GM10266 (cell line): ENCODE measurements at regions not wholly inside any gene's neighbourhood (a gene's known extent, or its start where the extent isn't known, plus 50 kb on each side); places are given as distances from the start of the nearest gene placed in this dataset.

Experiments used
- DNase-seq: peaks from one replicate; pipeline ENCODE4 v3.0.0; 2012; ENCODE audit errors: extremely low spot score
- CTCF ChIP-seq: IDR thresholded peaks from 2 replicates; pipeline ENCODE4 v1.5.1; 2012; ENCODE audit warnings: mild to moderate bottlenecking, low read depth; ENCODE audit not compliant: control insufficient read depth, insufficient read depth; ENCODE audit errors: missing control alignments

DNA sequence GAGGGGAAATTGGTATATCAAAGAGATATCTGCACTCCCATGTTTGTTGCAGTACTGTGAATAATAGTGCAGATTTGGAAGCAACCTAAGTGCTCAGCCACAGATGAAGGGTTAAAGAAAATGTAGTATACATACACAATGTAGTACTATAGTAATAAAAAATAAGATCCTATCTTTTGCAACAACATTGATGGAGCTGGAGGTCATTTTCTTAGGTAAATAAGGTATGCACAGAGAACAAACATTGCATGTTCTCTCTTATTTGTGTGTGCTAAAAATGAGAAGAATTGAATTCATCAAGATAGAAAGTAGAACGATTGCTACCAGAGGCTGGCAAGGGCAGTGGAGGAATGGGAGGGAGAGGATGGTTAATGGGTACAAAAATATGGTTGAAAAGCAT lies 117.9 kb upstream of the TRAM1L1 start:
- no peak for DNase-seq
- no peak for TF ChIP-seq CTCF

GRCh38 chr4:117210551-117210950 lies 125.2 kb upstream of the TRAM1L1 start:
- no peak for TF ChIP-seq CTCF
- DNase-seq, result no peak

- no peak for TF ChIP-seq CTCF
Observed at GRCh38 chr4:117224256-117224655, 138.9 kb upstream of the TRAM1L1 start.

GRCh38 chr4:117225471-117225870 lies 140.1 kb upstream of the TRAM1L1 start:
- DNase-seq, result no peak

More at GRCh38 chr4:117224256-117224655, 138.9 kb upstream of the TRAM1L1 start:
- no peak for DNase-seq

DNA sequence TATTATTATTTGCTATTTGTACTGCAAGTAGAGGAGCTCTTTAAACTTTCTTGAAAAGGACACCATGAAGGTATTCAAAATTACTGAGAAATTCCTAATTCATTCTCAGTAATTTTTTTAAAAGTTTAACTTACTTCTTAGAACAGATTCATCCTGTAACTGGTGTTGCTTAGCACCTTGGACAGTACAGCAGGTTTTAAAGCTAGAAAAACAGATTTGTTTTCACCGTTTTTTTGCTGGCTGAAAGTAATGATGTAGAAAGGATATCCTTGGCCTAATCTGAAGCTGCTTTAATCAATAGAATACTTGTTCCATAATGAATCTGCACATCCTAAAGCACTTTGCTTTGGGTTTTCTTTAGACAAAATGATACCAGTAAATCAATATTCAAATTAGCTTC lies 142.5 kb upstream of the TRAM1L1 start:
- no peak for DNase-seq
- no peak for TF ChIP-seq CTCF

More at GRCh38 chr4:117225471-117225870, 140.1 kb upstream of the TRAM1L1 start:
- no peak for TF ChIP-seq CTCF

DNA sequence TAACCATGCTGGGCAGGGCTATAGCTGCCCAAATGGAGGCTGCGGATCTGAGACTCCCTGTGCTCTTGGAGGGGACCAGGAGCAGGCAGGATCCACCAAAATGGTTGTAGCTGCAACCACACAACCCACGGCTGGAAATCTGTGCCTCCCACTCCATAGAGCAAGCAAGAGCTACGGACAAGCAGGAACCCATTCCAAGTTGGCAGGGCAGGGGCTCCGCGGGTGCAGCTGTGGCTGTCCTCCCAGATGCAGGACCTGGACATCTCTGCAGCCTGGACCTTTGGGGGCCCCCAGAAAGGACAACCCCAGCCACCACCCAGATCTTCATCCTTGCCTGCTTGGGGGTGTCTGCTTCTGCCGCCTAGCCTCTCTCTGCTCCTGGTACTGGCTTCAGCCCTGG lies 154.1 kb upstream of the TRAM1L1 start:
- no peak for DNase-seq
- TF ChIP-seq CTCF, result no peak

DNA sequence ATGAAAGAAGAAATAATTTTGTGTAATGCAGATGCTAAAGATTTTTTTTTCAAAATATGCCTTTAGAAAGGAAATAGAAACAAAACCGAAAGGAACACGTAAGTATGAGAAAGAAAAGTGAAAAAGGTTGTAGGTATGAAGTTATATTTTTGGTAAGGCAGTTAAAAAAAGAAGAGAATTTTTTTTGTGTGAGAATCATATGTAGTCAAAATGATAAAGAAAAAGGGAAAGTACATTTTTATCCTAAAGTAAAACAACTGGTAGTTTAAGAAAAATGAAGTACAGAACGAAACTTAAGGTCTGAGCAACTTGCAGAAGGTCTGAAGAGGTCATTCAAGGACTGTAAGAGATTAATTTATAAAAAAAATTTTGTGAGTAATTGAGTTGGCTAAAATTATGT lies 164.0 kb upstream of the TRAM1L1 start:
- DNase-seq, result peak; percentile 35
- no peak for TF ChIP-seq CTCF
